GM19397 (cell line): ENCODE measurements at regions not wholly inside any gene's neighbourhood (a gene's known extent, or its start where the extent isn't known, plus 50 kb on each side); places are given as distances from the start of the nearest gene placed in this dataset.

Experiments
- ATAC-seq: cut with Tn5 transposase; IDR thresholded peaks from one replicate; pipeline ENCODE4 v1.9.1; 2021; ENCODE audit warnings: mild to moderate bottlenecking, moderate library complexity; ENCODE audit not compliant: unreplicated experiment

GRCh38 chr5:133696782-133697507 is 84.6 kb upstream of the FSTL4 start:
- ATAC-seq, result no peak

- ATAC-seq, result no peak
Observed at GRCh38 chr5:133696006-133696584, 83.8 kb upstream of the FSTL4 start.

DNA sequence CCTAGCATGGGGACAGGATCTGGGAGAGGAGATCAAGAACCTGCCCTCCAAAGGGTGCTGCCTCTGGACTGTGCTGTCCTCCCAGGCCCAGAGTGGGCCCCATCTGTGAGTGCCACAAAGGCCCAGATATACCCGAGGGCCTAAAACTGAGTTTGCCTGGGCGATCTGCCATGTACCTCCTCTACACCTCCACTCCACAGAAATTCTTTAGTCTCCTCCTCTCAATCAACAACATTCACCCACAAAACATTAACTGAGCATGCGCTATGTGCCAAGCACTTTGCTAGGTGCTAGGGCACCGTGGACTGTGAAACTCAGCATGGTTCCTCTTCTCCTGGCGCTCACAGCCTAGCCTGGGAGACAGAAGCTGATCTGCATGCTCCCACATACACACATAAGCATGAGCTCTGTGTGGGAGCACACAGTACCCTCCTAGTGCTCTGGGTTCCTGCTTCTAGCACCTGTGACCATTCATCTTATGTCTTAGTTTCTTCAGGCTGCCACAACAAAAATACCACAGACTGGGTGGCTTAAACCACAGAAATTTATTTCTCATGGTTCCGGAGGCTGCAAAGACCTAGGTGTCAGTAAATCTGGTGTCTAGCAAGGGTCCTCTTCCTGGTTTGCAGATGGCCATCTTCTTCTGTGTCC is 82.0 kb upstream of the FSTL4 start:
- ATAC-seq, result no peak

DNA sequence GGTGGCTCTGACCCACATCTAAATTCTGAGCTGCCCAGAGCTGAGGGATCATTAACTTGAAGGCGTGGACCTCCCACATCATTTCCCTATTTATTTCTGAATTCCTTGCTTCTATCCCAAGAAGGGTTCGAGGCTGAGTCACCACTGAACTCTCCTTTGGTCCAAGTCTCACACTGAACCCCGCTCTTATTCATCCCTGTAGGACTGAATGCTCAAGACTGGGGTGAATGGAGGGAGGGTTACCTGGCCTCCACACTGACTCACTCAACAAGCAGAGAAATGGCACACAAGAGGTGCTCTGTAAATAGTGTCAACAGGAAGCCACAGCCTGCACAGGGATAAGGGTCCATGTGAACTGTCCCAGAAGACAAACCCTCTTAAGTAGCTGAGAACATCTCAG is 79.1 kb upstream of the FSTL4 start:
- no peak for ATAC-seq

GRCh38 chr5:133690746-133691145 is 78.4 kb upstream of the FSTL4 start:
- ATAC-seq, result no peak

DNA sequence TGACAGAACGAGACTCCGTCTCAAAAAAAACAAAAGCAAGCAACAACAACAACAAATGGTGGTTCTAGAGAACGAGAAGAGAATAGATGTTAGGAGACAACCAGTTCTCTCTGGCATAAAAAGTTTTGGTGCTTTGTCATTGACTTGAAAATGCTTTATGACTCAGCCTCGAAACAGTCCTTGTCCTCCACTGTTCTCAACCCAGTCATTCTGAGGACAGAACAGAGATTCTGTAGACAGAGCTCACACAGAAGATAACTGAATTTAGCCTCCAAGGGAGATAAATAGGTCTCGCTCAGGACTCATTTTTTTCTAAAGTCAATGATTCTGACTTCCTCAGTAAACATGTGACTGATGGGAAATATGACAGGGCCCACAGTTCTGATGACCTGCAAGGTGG is 76.0 kb upstream of the FSTL4 start:
- ATAC-seq, result no peak

DNA sequence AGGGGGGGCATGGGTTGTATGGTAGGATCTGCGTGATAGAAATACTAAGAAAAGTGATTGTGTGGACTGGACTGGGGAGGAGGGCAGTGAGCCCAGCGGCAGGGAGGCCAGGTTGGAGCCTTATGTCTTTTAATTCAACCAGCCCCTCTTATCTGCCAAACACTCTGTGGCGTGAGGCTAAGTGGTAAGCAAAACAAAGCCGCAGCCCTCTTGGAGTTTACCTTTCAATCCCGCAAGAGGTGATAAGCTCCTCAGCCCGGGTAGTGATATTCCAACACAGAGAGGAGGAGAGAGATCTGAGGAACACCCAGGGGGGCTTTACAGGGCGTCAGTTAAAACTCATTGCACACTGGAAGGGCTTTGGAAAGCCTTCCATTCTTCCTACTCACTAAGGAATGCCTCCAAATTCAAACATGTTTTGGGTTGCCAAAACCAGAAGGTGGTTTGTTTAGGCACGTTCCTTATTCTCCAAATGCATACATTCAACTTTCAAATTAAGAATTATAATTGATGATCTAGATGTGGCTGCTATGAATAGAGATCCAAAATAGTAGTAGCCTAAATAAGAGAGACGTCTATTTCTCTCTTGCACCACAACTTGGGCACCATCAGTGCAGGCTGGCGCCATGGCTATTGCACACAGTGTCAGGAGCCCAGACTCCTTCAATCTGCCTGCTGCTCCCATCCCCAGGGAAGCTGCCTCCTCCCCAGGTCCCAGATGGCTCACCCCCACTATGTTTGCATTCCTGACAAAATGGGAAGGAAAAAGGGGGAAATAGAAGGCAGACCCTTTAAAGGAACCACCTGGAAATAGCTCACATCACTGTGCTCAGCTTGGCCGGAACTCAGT is 75.1 kb upstream of the FSTL4 start:
- no peak for ATAC-seq

DNA sequence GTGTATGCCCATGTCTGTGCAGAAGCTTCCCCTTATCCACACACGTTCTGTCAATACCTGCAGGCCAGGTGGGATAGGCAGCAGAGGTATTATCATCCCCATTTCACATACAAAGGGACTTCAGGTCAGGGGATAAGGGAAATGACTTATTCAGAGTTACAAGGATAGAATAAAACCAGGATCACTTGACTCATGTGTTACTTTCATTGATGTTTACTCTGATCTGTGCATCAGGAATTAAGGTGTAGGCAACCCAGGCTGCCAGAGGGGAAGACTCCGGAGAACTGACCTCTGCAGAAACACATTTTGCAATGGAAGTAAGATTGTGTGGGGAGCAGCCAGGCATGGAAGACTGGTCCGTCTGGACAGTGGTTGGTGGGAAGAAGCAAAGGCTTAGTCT is 74.2 kb upstream of the FSTL4 start:
- ATAC-seq, result no peak

- ATAC-seq, result no peak
Observed at GRCh38 chr5:133685402-133686018, 73.2 kb upstream of the FSTL4 start.

DNA sequence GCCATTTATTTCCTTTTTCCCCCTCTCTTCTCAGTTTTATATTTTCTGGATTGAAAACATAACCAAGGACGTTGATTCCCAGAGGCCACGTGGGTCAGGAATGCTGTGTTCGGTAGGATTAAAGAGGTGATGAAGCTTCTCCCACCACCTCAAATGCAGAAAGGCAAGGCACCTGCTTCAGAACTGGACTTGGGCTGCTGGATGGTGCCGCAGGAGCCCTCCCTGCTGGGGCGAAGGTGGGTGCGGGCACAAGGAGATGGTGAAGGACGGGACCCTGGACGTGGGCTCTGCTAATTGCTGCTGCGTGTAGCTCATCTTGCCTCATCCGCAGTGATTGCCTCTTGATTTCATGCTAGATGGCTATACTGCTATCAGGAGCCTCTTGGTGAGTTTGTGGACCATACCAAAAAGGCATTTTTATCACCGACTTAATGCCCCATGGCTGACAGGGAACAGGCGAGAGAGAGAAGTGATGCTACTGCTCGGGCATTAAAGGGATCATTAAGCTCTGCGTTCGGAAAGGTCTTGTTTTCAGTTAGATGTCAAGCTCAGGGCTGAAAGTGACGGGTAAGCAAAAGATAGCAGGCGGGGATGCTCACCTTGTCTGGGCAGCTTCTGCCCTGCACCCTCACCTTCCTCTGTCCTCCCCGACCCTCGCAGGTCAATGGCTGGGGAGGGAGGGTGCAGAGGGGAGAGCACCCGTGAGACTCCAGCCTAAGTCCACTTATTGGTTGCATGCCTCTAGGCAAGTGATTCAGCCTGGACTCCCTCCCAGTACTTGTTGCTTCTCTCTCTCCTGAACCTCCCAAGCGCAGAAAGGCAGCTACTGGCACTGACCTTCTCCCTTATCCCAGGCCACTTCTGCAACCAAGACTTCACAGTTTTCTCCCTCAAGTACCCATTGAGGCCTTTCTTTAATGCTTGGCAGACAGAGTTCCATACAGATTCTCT is 71.6 kb upstream of the FSTL4 start:
- no peak for ATAC-seq

- no peak for ATAC-seq
Observed at GRCh38 chr5:133682451-133682850, 70.1 kb upstream of the FSTL4 start.

- ATAC-seq, result no peak
Observed at GRCh38 chr5:133681896-133682295, 69.6 kb upstream of the FSTL4 start.

DNA sequence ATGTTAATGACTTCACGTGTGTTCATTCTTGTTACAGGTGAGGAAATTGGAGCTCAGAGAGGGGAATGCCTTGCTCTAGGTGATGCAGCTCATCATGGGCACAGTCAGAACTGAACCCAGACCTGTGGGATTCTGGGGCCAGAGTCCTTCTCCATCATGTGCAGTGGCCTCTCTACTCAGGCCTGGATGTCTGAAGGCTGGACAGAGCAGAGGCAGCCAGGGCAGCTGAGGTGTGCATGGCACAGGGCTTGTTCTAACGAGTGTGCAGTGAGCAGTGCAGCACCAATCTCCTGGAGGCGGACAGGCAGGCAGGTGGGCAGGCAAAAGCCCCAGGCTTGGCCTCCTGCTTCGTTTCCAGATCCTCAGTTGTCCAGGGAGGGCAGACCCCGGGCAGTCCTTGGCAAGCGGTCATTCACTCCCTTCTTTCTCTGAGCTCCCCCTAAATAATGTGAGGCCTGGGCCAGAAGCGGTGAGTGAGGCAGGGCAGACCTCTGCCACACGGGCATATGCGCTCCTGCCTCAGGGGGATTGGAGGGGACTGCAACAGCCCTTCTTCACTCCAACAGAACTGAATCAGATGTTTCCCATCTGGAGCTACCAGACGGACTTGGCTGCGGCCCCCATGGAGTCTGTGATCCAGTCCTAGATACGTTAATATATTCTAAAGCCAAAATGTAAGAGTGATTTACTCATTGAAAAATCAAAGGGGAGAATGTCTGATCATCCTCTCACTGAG is 68.7 kb upstream of the FSTL4 start:
- ATAC-seq, result no peak

GRCh38 chr5:133679534-133679933 is 67.2 kb upstream of the FSTL4 start:
- ATAC-seq, result no peak

DNA sequence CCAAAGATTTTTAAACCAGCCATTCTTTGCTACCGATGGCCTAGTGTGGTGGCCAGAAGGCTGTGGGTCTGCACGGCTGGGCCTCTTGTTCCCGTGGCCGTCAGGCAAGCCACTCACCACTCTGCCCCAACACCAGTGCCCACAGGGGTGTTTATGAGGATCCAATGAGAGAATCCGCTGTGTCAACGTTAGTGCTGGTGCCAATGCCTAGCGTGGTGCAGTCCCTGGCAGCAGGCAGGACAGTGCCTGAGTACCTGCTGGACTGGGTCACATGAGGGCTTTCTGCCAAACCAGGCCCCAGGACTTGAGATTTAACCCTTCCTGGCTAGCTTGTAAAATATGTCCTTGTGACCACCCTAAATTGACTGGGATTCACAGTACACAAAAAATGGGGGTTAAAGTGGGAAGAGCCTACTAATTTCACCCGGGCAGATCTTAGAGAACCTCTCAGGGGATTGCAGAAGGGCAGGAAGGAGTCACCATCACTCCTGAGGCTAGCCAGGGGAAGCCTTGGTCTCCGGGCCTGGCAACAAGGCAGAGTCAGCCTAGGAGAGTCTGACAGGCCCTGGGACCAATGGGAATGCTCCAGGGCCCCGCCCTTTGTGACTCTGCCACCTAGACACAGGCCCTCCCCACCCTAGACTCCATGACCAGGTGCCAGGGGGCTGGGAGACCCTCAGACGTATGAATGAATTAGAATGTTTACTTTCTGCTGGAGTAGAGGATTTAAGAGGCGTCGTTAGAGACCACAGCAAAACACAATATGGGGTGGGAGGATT is 63.2 kb upstream of the FSTL4 start:
- ATAC-seq, result no peak

DNA sequence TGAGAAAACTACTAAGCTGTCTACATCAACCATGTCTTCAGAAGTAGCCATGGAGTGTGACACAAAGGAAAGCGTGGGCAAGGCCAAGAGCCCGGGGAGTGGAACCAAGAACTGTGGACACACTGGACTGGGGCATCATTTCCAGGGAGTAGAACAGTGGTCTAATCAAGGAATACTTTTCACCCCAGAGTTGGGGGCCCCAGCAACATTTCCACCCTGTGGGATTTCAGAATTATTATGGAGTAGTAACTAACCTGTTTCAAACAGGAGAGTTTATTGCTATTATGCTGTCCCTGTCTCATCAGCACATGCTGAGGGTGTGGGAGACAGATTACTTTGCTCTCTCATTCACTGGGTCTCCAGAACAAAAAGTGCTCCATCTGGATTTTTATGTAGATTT is 58.0 kb upstream of the FSTL4 start:
- ATAC-seq, result no peak

GRCh38 chr5:133669472-133669871 is 57.1 kb upstream of the FSTL4 start:
- no peak for ATAC-seq

DNA sequence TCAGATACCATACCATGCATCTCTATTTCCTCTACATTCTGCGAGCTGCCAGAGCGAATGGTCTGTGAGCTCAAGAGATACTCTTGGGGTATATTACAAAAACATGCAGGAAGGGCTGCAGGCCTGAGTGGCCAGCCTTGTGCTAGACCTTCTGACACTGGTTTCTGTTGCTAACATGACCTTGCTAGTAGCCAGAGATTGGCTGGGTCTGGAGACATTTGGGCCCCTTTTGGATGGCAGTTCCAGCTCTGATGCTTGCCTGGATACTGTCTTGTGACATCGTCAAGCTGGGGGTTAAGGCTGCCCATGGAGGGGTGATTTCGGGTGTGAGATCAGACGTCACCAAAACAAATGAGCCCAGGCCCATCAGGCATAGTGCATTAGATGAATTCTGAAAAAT is 56.1 kb upstream of the FSTL4 start:
- ATAC-seq, result no peak

DNA sequence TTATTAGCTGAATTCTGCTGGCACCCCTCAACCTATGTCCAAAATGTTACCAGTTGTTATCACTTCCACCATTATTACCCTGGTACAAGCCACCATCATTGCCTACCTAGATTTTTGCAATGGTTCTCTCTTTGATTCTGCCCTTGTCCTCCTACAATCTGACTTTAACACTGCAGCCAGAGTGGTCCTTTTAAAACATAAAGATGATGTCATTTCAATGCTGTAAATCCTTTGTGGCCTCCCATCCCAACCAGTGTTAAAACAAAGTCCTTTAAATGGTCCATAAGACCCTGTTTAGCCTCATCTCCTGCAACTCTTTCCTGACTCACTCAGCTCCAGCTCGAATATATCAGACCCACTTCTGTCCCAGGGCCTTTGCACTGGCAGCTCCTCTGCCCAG is 54.9 kb upstream of the FSTL4 start:
- no peak for ATAC-seq
